ENCODE measurements at regions not wholly inside any gene's neighbourhood (a gene's known extent, or its start where the extent isn't known, plus 50 kb on each side); places are given as distances from the start of the nearest gene placed in this dataset.

- Histone ChIP-seq H3K27ac (ENCODE audit: low read depth, low read length, poor library complexity, severe bottlenecking) (no peak overlapping the region), H3K79me2 (ENCODE audit: insufficient read depth, low read depth, low read length) (no peaks in the 10 kb centered on the region)
- no peak for DNase-seq (ENCODE audit: low spot score)
Observed at GRCh38 chr5:1651250-1651649, 127.5 kb upstream of the LPCAT1 start.

DNA sequence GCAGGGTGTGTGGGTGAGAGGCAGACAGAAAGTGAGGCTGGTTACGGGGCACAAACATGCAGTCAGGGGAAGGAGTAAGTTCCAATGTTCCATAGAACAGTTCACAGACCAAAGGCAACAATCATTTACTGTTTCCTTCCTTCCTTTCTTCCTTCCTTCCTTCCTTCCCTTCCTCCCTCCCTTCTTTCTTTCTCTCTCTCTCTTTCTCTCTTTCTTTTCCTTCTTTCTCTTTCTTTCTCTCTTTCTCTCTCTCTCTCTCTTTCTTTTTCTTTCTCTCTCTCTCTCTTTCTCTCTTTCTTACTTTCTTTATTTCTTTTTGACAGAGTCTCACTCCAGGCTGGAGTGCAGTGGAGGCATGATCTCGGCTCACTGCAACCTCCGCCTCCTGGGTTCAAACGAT lies 125.8 kb upstream of the LPCAT1 start:
- Histone ChIP-seq H3K36me3 (ENCODE audit: insufficient read depth, low read length) (no peaks in the 10 kb centered on the region), H3K4me1 (ENCODE audit: insufficient read depth, low read length, poor library complexity, severe bottlenecking) (peaks cover 27% of the 10 kb centered on the region), H4K20me1 (ENCODE audit: insufficient read depth, low read length) (no peaks in the 10 kb centered on the region), H3K4me2 (ENCODE audit: low read length) (no peak overlapping the region), H3K79me2 (ENCODE audit: insufficient read depth, low read depth, low read length) (no peaks in the 10 kb centered on the region), H2AFZ (ENCODE audit: low read length) (no peak overlapping the region), H3K4me3 (ENCODE audit: low read depth, low read length, poor library complexity, severe bottlenecking) (no peak overlapping the region), H3K9me3 (ENCODE audit: low read length) (no peaks in the 10 kb centered on the region), H3K27ac (ENCODE audit: low read depth, low read length, poor library complexity, severe bottlenecking) (no peak overlapping the region), H3K9me2 (ENCODE audit: insufficient read depth, low read length) (no peaks in the 10 kb centered on the region)
- intact Hi-C loops (cut with micrococcal nuclease; ENCODE audit: unreplicated experiment): no loop called here
- ChIA-PET CTCF (ENCODE audit: unreplicated experiment) (no interaction called here), POLR2A (no interaction called here)
- no TSS peak for BruUV-seq (replicated peaks)
- DNase-seq (ENCODE audit: low spot score): no peak
- no peak for TF ChIP-seq CTCF (conservative IDR thresholded peaks at IDR 0.05; ENCODE audit: low read length)
- TF ChIP-seq EZH2phosphoT487 (IDR thresholded peaks at IDR 0.05; ENCODE audit: borderline replicate concordance, low read depth, low read length): no peak

More at GRCh38 chr5:1651250-1651649, 127.5 kb upstream of the LPCAT1 start:
- Histone ChIP-seq H3K9me2 (ENCODE audit: insufficient read depth, low read length) (no peaks in the 10 kb centered on the region), H4K20me1 (ENCODE audit: insufficient read depth, low read length) (no peaks in the 10 kb centered on the region), H3K36me3 (ENCODE audit: insufficient read depth, low read length) (no peaks in the 10 kb centered on the region), H3K4me2 (ENCODE audit: low read length) (no peak overlapping the region), H3K4me3 (ENCODE audit: low read depth, low read length, poor library complexity, severe bottlenecking) (no peak overlapping the region), H2AFZ (ENCODE audit: low read length) (no peak overlapping the region), H3K9me3 (ENCODE audit: low read length) (no peaks in the 10 kb centered on the region), H3K4me1 (ENCODE audit: insufficient read depth, low read length, poor library complexity, severe bottlenecking) (peaks cover 32% of the 10 kb centered on the region)
- POLR2A ChIA-PET: no interaction called here
- intact Hi-C loops (cut with micrococcal nuclease; ENCODE audit: unreplicated experiment): no loop called here
- no TSS peak for BruUV-seq (replicated peaks)
- TF ChIP-seq CTCF (conservative IDR thresholded peaks at IDR 0.05; ENCODE audit: low read length) (no peak), EZH2phosphoT487 (IDR thresholded peaks at IDR 0.05; ENCODE audit: borderline replicate concordance, low read depth, low read length) (no peak)
- CTCF ChIA-PET (ENCODE audit: unreplicated experiment): no interaction called here

GRCh38 chr5:1648806-1649205 lies 125.0 kb upstream of the LPCAT1 start:
- TF ChIP-seq EZH2phosphoT487 (IDR thresholded peaks at IDR 0.05; ENCODE audit: borderline replicate concordance, low read depth, low read length) (no peak), CTCF (conservative IDR thresholded peaks at IDR 0.05; ENCODE audit: low read length) (no peak)
- H4K20me1 ChIP-seq (ENCODE audit: insufficient read depth, low read length): no peaks in the 10 kb centered on the region
- H3K79me2 ChIP-seq (ENCODE audit: insufficient read depth, low read depth, low read length): no peaks in the 10 kb centered on the region
- intact Hi-C loops (cut with micrococcal nuclease; ENCODE audit: unreplicated experiment): no loop called here
- no peak overlapping the region for H2AFZ ChIP-seq (ENCODE audit: low read length)
- H3K27ac ChIP-seq (ENCODE audit: low read depth, low read length, poor library complexity, severe bottlenecking): no peak overlapping the region
- no peaks in the 10 kb centered on the region for H3K9me3 ChIP-seq (ENCODE audit: low read length)
- H3K36me3 ChIP-seq (ENCODE audit: insufficient read depth, low read length): no peaks in the 10 kb centered on the region
- ChIA-PET CTCF (ENCODE audit: unreplicated experiment) (no interaction called here), POLR2A (no interaction called here)
- DNase-seq (ENCODE audit: low spot score): no peak
- H3K4me2 ChIP-seq (ENCODE audit: low read length): no peak overlapping the region
- no peak overlapping the region for H3K4me3 ChIP-seq (ENCODE audit: low read depth, low read length, poor library complexity, severe bottlenecking)
- BruUV-seq (replicated peaks): no TSS peak
- peaks cover 26% of the 10 kb centered on the region for H3K4me1 ChIP-seq (ENCODE audit: insufficient read depth, low read length, poor library complexity, severe bottlenecking)
- no peaks in the 10 kb centered on the region for H3K9me2 ChIP-seq (ENCODE audit: insufficient read depth, low read length)

All from OCI-LY7 (cell line).